Endothelial cell of umbilical vein (primary cell): ENCODE measurements at regions not wholly inside any gene's neighbourhood (a gene's known extent, or its start where the extent isn't known, plus 50 kb on each side); places are given as distances from the start of the nearest gene placed in this dataset.

ENCODE experiments used
- BruUV-seq: library from RNA; stranded (reverse); fragments of 400-500 nt; replicated peaks from 2 replicates; lab custom pipeline; 2021; lab: Mats Ljungman, UMichigan
- CTCF ChIA-PET: fragments of 300-600, 350-600 bp; sonication (Branson Sonifier 250); formaldehyde crosslinking; loops from one replicate; lab custom pipeline; 2021; ENCODE audit warnings: antibody characterized with exemption, inconsistent platforms; lab: Charles Lee
- POLR2A ChIA-PET: fragments of 300-600, 350-600 bp; sonication (Branson Sonifier 250); formaldehyde crosslinking; loops from one replicate; lab custom pipeline; 2021; ENCODE audit warnings: antibody characterized with exemption, inconsistent platforms; lab: Charles Lee
- DNase-seq: peaks from one replicate; pipeline ENCODE4 v3.0.0-alpha.2; 2011; ENCODE audit warnings: low read depth, low spot score
- FAIRE-seq: peaks from 2 replicates; lab custom pipeline; 2011; peaks lifted over from hg19 to GRCh38; lab: Jason Lieb, UNC
- H2AFZ ChIP-seq: 2 replicates; pipeline ENCODE4 v1.6.0; 2012; ENCODE audit warnings: low read depth, low read length, control low read depth, inconsistent platforms
- H3K27ac ChIP-seq: 2 replicates; pipeline ENCODE4 v1.5.1; 2011; ENCODE audit warnings: low read depth, mild to moderate bottlenecking, control low read depth, low read length, moderate library complexity; ENCODE audit not compliant: insufficient read depth
- H3K27me3 ChIP-seq, 2 experiments: 2 replicates each; pipeline versions ENCODE4 v1.6.0 to v1.6.1; 2011; ENCODE audit warnings: low read length in 2 of 2, mixed read lengths in 1 of 2; ENCODE audit not compliant: control insufficient read depth in 2 of 2, insufficient read depth in 2 of 2
- H3K36me3 ChIP-seq, 2 experiments: 2 replicates in 1 of 2; 3 replicates in 1 of 2; pipeline ENCODE4 v1.5.1; 2011; ENCODE audit warnings: low read length in 2 of 2, mild to moderate bottlenecking in 1 of 2, moderate library complexity in 1 of 2; ENCODE audit not compliant: control insufficient read depth in 2 of 2, insufficient read depth in 2 of 2; ENCODE audit errors: extremely low read depth in 1 of 2
- H3K4me1 ChIP-seq: 3 replicates; pipeline ENCODE4 v1.5.1; 2011; ENCODE audit warnings: mild to moderate bottlenecking, low read length; ENCODE audit not compliant: control insufficient read depth, insufficient read depth; ENCODE audit errors: extremely low read depth
- H3K4me2 ChIP-seq: 2 replicates; pipeline ENCODE4 v1.6.1; 2011; ENCODE audit warnings: low read length, control low read depth, mixed read lengths; ENCODE audit not compliant: insufficient read depth
- H3K4me3 ChIP-seq, 3 experiments: fragments of 200-600 bp in 1 of 3; sonication (generic), shearing (Covaris generic) in 1 of 3; replicated peaks in 1 of 3; 2 replicates each; pipeline ENCODE4 v1.5.1; 2011 to 2016; ENCODE audit warnings: control low read depth in 3 of 3, low read length in 3 of 3, mild to moderate bottlenecking in 2 of 3, inconsistent platforms in 1 of 3, low read depth in 1 of 3, moderate library complexity in 1 of 3; ENCODE audit not compliant: insufficient read depth in 1 of 3
- H3K79me2 ChIP-seq: 2 replicates; pipeline ENCODE4 v1.6.0; 2012; ENCODE audit warnings: low read length, inconsistent platforms; ENCODE audit not compliant: control insufficient read depth, insufficient read depth
- H3K9ac ChIP-seq: replicated peaks from 2 replicates; pipeline ENCODE3; 2011; ENCODE audit warnings: low read length, control low read depth; ENCODE audit not compliant: insufficient read depth; ENCODE audit errors: extremely low read depth
- H3K9me1 ChIP-seq: replicated peaks from 3 replicates; pipeline ENCODE4 v1.6.0; 2011; ENCODE audit warnings: mild to moderate bottlenecking, low read length; ENCODE audit not compliant: control insufficient read depth, insufficient read depth; ENCODE audit errors: extremely low read depth
- H3K9me3 ChIP-seq: replicated peaks from 2 replicates; pipeline ENCODE4 v1.5.1; 2012; ENCODE audit warnings: low read length, inconsistent platforms; ENCODE audit not compliant: control insufficient read depth, insufficient read depth
- H4K20me1 ChIP-seq: replicated peaks from 2 replicates; pipeline ENCODE3; 2011; ENCODE audit warnings: mild to moderate bottlenecking, low read length; ENCODE audit not compliant: control insufficient read depth, insufficient read depth; ENCODE audit errors: extremely low read depth
- EZH2 ChIP-seq: IDR thresholded peaks from 2 replicates; pipeline ENCODE4 v1.6.1; 2012; ENCODE audit warnings: borderline replicate concordance, low read depth, mild to moderate bottlenecking, moderate library complexity, low read length, inconsistent platforms; ENCODE audit not compliant: severe bottlenecking
- FOS ChIP-seq: IDR thresholded peaks from 2 replicates; pipeline ENCODE4 v1.6.1; 2011; ENCODE audit warnings: mild to moderate bottlenecking, low read length, moderate library complexity, borderline replicate concordance; ENCODE audit not compliant: insufficient read depth
- GATA2 ChIP-seq: IDR thresholded peaks from 2 replicates; pipeline ENCODE4 v1.7.0; 2011; ENCODE audit warnings: low read depth, mild to moderate bottlenecking, moderate library complexity, mixed read lengths, low read length; ENCODE audit not compliant: insufficient read length, insufficient read depth
- JUN ChIP-seq: IDR thresholded peaks from 2 replicates; pipeline ENCODE4 v1.6.1; 2011; ENCODE audit warnings: borderline replicate concordance, low read depth; ENCODE audit not compliant: insufficient read length, insufficient read depth
- MYC ChIP-seq: IDR thresholded peaks from one replicate; pipeline ENCODE4 v1.6.1; 2011; ENCODE audit warnings: mild to moderate bottlenecking, low read depth, low read length
- POLR2A ChIP-seq: IDR thresholded peaks from 2 replicates; pipeline ENCODE4 v1.6.1; 2012; ENCODE audit warnings: low read depth, mild to moderate bottlenecking, control low read depth, low read length
- POLR2AphosphoS5 ChIP-seq: IDR thresholded peaks from 2 replicates; pipeline ENCODE4 v1.6.1; 2012; ENCODE audit warnings: low read depth, mild to moderate bottlenecking, control low read depth, low read length, moderate library complexity; ENCODE audit not compliant: insufficient read depth
- dilution Hi-C: fragments of 300-500 bp; cut with MboI; formaldehyde crosslinking; loops from one replicate; pipeline ENCODE4 v1.15.0; 2019; ENCODE audit warnings: low sequenced_read_pairs; ENCODE audit not compliant: extremely low pct_ligation_motif_present
- intact Hi-C: fragments of 100-400 bp; cut with micrococcal nuclease; formaldehyde crosslinking; loops from one replicate; pipeline ENCODE4 v1.10.0; 2022
- TF ChIP-seq, protein P1 (sequence below): IDR thresholded peaks from 2 replicates; pipeline ENCODE4 v1.6.1; 2011; ENCODE audit not compliant: insufficient read depth, insufficient read length
- TF ChIP-seq, protein P2 (sequence below), 2 donors: IDR thresholded peaks; 1 replicate in 1 of 2; 2 replicates in 1 of 2; pipeline ENCODE4 v1.5.1; 2011; ENCODE audit warnings: low read length in 2 of 2, mild to moderate bottlenecking in 2 of 2, moderate library complexity in 2 of 2, control low read depth in 1 of 2, inconsistent platforms in 1 of 2, low read depth in 1 of 2; ENCODE audit not compliant: insufficient read depth in 1 of 2; ENCODE audit errors: extremely low read depth in 1 of 2

DNA sequence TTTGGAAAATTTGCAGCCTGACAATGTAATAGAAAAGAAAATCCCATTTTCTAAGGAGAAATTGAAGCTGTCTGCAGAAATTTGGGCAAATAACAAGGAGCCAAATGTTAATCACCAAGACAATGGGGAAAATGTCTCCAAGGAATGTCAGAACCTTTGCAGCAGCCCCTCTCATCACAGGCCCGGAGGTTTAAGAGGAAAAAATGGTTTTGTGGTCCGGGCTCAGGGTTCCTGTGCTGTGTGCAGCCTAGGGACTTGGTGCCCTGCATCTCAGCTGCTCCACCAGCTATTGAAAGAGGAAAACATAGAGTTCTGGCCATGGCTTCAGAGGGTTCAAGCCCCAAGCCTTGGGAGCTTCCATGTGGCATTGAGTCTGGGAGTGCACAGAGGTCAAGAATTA lies 298.9 kb downstream of the ATXN7L3B start:
- FAIRE-seq (no peak), DNase-seq (no peak)
- H3K4me3 ChIP-seq: no peak overlapping the region
- no peak overlapping the region for H3K9ac ChIP-seq
- H3K27ac ChIP-seq: no peak overlapping the region
- TF ChIP-seq MYC (no peak), JUN (no peak), FOS (no peak), GATA2 (no peak), POLR2A (no peak), EZH2 (no peak), POLR2AphosphoS5 (no peak)
- TF ChIP-seq, protein P1, sequence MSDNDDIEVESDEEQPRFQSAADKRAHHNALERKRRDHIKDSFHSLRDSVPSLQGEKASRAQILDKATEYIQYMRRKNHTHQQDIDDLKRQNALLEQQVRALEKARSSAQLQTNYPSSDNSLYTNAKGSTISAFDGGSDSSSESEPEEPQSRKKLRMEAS: no peak
- TF ChIP-seq, protein P2, sequence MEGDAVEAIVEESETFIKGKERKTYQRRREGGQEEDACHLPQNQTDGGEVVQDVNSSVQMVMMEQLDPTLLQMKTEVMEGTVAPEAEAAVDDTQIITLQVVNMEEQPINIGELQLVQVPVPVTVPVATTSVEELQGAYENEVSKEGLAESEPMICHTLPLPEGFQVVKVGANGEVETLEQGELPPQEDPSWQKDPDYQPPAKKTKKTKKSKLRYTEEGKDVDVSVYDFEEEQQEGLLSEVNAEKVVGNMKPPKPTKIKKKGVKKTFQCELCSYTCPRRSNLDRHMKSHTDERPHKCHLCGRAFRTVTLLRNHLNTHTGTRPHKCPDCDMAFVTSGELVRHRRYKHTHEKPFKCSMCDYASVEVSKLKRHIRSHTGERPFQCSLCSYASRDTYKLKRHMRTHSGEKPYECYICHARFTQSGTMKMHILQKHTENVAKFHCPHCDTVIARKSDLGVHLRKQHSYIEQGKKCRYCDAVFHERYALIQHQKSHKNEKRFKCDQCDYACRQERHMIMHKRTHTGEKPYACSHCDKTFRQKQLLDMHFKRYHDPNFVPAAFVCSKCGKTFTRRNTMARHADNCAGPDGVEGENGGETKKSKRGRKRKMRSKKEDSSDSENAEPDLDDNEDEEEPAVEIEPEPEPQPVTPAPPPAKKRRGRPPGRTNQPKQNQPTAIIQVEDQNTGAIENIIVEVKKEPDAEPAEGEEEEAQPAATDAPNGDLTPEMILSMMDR (IDR thresholded peaks at IDR 0.05; ENCODE audit: extremely low read depth in 1 of 2, insufficient read depth in 1 of 2, low read depth in 1 of 2, low read length in 2 of 2): no peak
- H4K20me1 ChIP-seq: no peaks in the 10 kb centered on the region
- dilution Hi-C loops: no loop called here
- H3K9me1 ChIP-seq: no peaks in the 10 kb centered on the region
- H3K27me3 ChIP-seq: no peaks in the 10 kb centered on the region
- H3K4me1 ChIP-seq: no peaks in the 10 kb centered on the region
- ChIA-PET POLR2A (no interaction called here), CTCF (interaction anchor here (0.9 kb wide), 1 partner anchor 17 kb away, joined by 3 read pairs; no protein-coding TSS in a partner anchor)
- intact Hi-C loops: no loop called here
- H3K9me3 ChIP-seq: no peaks in the 10 kb centered on the region
- no peak overlapping the region for H3K4me2 ChIP-seq
- H3K79me2 ChIP-seq: no peaks in the 10 kb centered on the region
- no TSS peak for BruUV-seq
- H2AFZ ChIP-seq: no peak overlapping the region
- no peaks in the 10 kb centered on the region for H3K36me3 ChIP-seq
